ENCODE measurements at regions not wholly inside any gene's neighbourhood (a gene's known extent, or its start where the extent isn't known, plus 50 kb on each side); places are given as distances from the start of the nearest gene placed in this dataset.

DNA sequence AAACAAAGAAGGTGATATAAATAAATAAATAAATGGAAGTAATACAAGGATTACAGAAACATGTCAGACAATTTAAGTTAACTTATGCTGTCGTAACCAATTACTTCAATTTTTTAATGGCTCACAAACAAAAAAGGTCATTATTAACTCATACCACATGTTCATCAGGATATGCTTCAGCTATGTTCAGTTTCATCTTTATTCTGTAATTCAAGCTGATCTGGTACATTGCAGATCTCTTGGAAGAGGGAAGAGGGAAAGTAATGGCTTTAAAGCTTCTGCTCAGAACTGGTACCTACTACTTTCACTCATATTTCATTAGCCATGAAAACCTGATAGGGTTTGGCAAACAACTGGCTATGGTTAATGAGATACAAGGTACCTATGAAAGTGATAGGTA lies 67.6 kb upstream of the ERBB4 start:
- TF ChIP-seq, protein P1, sequence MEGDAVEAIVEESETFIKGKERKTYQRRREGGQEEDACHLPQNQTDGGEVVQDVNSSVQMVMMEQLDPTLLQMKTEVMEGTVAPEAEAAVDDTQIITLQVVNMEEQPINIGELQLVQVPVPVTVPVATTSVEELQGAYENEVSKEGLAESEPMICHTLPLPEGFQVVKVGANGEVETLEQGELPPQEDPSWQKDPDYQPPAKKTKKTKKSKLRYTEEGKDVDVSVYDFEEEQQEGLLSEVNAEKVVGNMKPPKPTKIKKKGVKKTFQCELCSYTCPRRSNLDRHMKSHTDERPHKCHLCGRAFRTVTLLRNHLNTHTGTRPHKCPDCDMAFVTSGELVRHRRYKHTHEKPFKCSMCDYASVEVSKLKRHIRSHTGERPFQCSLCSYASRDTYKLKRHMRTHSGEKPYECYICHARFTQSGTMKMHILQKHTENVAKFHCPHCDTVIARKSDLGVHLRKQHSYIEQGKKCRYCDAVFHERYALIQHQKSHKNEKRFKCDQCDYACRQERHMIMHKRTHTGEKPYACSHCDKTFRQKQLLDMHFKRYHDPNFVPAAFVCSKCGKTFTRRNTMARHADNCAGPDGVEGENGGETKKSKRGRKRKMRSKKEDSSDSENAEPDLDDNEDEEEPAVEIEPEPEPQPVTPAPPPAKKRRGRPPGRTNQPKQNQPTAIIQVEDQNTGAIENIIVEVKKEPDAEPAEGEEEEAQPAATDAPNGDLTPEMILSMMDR (IDR thresholded peaks at IDR 0.05): no peak
- TF ChIP-seq POLR2A (IDR thresholded peaks at IDR 0.05): no peak
